ENCODE measurements at regions not wholly inside any gene's neighbourhood (a gene's known extent, or its start where the extent isn't known, plus 50 kb on each side); places are given as distances from the start of the nearest gene placed in this dataset.

DNA sequence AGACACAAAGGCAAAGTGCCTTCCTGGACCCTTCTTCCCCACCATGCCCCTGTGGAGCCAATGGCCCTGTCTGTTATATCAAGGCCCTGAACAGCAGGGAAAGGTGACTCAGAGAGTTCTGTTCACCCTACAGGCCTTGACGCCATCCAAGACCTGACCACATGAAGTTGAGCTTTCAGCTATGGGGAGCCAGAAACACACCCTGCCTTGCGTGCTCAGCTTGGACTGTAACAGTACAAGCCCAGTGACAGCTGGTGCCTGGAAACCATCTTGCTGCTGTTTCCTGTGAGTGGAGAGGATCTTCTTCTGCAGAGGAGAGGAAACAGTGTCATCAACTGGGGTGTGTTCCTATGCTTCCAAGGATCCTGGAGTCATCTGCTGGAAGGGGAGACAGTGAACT lies 165.0 kb upstream of the IRF2BP2 start:
- Mint-ChIP-seq H3K4me3 (ENCODE audit: unreplicated experiment) (no peak overlapping the region), H3K9me3 (ENCODE audit: unreplicated experiment) (no peaks in the 10 kb centered on the region), H3K27me3 (ENCODE audit: unreplicated experiment) (no peaks in the 10 kb centered on the region), H3K27ac (ENCODE audit: unreplicated experiment) (no peak overlapping the region), H3K4me1 (ENCODE audit: unreplicated experiment) (peaks cover 26% of the 10 kb centered on the region), H3K36me3 (ENCODE audit: low read depth, unreplicated experiment) (no peaks in the 10 kb centered on the region)
- DNase-seq (ENCODE audit: low spot score): no peak
- TF ChIP-seq, protein P1, sequence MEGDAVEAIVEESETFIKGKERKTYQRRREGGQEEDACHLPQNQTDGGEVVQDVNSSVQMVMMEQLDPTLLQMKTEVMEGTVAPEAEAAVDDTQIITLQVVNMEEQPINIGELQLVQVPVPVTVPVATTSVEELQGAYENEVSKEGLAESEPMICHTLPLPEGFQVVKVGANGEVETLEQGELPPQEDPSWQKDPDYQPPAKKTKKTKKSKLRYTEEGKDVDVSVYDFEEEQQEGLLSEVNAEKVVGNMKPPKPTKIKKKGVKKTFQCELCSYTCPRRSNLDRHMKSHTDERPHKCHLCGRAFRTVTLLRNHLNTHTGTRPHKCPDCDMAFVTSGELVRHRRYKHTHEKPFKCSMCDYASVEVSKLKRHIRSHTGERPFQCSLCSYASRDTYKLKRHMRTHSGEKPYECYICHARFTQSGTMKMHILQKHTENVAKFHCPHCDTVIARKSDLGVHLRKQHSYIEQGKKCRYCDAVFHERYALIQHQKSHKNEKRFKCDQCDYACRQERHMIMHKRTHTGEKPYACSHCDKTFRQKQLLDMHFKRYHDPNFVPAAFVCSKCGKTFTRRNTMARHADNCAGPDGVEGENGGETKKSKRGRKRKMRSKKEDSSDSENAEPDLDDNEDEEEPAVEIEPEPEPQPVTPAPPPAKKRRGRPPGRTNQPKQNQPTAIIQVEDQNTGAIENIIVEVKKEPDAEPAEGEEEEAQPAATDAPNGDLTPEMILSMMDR (IDR thresholded peaks at IDR 0.05; ENCODE audit: unreplicated experiment): no peak

DNA sequence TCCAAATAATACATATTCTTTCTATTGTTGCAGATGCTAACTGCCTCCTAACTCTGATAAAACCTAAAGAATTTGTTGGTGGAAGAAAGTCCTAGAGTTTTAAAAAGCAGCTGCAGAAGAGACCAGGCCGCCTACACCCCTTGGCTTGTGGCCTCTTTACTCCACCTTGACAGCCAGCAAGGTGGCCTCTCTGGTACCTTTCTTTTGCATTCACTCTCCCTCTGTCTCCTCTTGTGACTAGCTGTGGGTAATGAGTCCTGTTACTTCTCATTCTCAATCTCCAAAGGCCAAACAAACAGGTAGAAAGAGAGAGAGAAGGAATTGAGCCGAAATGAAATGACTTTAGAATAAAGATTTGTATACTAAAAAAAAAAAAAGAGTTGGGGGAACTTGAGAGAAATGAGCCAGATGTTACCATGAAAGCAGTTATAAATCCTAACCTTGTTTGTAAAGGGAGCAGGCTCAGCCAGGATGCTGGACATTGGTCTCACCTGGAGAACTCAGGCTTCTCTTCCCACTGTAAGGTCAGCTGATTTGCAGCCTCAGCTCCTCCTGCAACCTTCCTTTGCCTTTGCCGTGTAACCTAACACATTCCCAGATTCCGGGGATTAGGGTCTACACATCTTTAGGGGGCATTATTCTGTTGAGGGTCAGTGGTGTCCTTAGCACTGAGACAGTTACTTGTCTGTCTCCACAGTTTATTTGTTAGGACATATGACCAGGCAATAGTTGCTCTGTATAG lies 164.1 kb upstream of the IRF2BP2 start:
- Mint-ChIP-seq H3K4me3 (ENCODE audit: unreplicated experiment) (no peak overlapping the region), H3K4me1 (ENCODE audit: unreplicated experiment) (peaks cover 33% of the 10 kb centered on the region), H3K36me3 (ENCODE audit: low read depth, unreplicated experiment) (no peaks in the 10 kb centered on the region), H3K27ac (ENCODE audit: unreplicated experiment) (no peak overlapping the region), H3K27me3 (ENCODE audit: unreplicated experiment) (no peaks in the 10 kb centered on the region), H3K9me3 (ENCODE audit: unreplicated experiment) (no peaks in the 10 kb centered on the region)
- TF ChIP-seq, protein P1 (IDR thresholded peaks at IDR 0.05; ENCODE audit: unreplicated experiment): no peak
- no peak for DNase-seq (ENCODE audit: low spot score)

DNA sequence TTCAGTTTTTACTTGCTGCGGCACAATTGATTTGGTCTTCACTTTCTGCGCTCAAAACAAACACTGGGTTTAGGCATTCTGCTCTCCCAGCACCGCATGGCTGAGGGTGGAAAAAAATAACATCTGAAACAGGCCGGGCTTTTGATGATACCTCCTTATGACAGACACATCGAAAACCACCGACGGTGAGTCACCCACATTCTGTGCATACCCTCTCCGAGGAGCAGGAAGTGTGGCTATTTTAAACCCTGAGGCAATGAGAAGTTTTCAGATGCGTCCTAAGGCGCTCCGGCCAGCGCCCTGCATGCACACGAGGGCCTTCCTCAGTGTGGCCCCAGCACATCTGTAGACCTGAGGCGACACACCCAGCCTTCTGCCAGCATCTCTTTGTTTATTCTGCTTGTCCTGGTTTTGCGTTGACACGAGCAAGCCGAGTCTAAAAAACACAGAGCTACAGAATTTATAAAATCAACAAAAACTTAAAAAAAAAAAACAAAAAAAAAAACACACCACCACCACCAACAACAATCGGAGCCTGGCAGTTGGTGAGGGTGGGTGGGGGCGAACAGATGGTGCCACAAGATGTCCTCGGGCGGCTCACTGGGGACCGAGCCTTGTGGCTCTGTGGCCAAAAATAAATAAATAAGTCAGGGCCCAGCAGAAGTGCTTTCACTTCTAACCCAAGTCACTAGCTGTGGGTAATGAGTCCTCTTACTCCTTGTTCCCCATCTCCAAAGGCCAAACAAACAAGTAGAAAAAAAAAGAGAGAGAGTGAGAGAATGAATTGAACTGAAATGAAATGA lies 162.6 kb upstream of the IRF2BP2 start:
- H3K9me3 Mint-ChIP-seq (ENCODE audit: unreplicated experiment): no peaks in the 10 kb centered on the region
- DNase-seq (ENCODE audit: low spot score): no peak
- TF ChIP-seq, protein P1 (IDR thresholded peaks at IDR 0.05; ENCODE audit: unreplicated experiment): no peak
- peak overlapping the region; percentile 91 for H3K27ac Mint-ChIP-seq (ENCODE audit: unreplicated experiment)
- H3K4me3 Mint-ChIP-seq (ENCODE audit: unreplicated experiment): no peak overlapping the region
- no peaks in the 10 kb centered on the region for H3K36me3 Mint-ChIP-seq (ENCODE audit: low read depth, unreplicated experiment)
- peaks cover 41% of the 10 kb centered on the region for H3K4me1 Mint-ChIP-seq (ENCODE audit: unreplicated experiment)
- no peaks in the 10 kb centered on the region for H3K27me3 Mint-ChIP-seq (ENCODE audit: unreplicated experiment)

DNA sequence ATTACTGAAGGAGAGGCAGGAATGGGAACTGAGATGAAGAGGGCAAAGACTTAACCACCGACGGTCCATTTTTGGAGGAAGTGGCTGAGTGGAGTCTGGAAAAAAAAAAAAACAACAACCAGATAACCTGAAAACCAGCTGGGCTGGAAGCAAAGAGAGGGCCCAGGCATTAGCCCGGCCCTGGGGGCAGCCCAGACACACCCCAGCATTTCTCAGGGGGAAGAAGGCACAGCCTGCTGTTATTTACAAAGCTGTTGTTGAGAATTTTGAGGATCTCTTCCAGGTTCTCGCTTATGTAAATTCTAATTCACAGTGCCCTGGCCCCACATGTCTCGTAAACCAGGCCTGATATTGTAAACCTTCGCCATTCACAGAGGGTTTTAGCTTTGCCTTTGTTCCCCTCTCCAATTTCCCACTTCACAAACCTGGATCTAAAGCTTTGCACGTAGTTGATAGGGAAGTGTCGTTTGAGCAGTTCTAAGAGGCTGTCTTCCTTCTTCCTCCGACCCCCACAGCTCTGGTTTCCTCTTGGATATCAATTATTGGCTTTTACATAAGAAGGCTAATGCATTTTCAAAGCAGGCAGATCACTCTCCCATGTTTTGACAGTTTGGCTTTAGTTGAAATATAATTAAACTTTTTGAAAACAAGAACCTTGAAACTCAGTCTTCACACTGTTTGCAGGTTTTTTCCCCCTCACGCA lies 161.8 kb upstream of the IRF2BP2 start:
- TF ChIP-seq, protein P1 (IDR thresholded peaks at IDR 0.05; ENCODE audit: unreplicated experiment): no peak
- Mint-ChIP-seq H3K36me3 (ENCODE audit: low read depth, unreplicated experiment) (no peaks in the 10 kb centered on the region), H3K4me3 (ENCODE audit: unreplicated experiment) (no peak overlapping the region), H3K4me1 (ENCODE audit: unreplicated experiment) (peaks cover 41% of the 10 kb centered on the region), H3K9me3 (ENCODE audit: unreplicated experiment) (no peaks in the 10 kb centered on the region), H3K27me3 (ENCODE audit: unreplicated experiment) (no peaks in the 10 kb centered on the region), H3K27ac (ENCODE audit: unreplicated experiment) (peak overlapping the region; percentile 91)
- no peak for DNase-seq (ENCODE audit: low spot score)
